ENCODE measurements at regions not wholly inside any gene's neighbourhood (a gene's known extent, or its start where the extent isn't known, plus 50 kb on each side); places are given as distances from the start of the nearest gene placed in this dataset.

- H3K4me3 ChIP-seq (ENCODE audit: low read length) = no peak overlapping the region
- H3K27ac ChIP-seq (ENCODE audit: low read length) = no peak overlapping the region
- no peaks in the 10 kb centered on the region for H3K27me3 ChIP-seq (ENCODE audit: insufficient read depth, low read depth, low read length)
- TF ChIP-seq EP300 (conservative IDR thresholded peaks at IDR 0.05; ENCODE audit: poor library complexity, severe bottlenecking) = no peak
- no peak for TF ChIP-seq MXI1 (conservative IDR thresholded peaks at IDR 0.05; ENCODE audit: poor library complexity, severe bottlenecking)
- TF ChIP-seq POLR2AphosphoS5 (IDR thresholded peaks at IDR 0.05) = no peak
- TF ChIP-seq RAD21 (conservative IDR thresholded peaks at IDR 0.05) = no peak
- TF ChIP-seq REST (IDR thresholded peaks at IDR 0.05; ENCODE audit: borderline replicate concordance) = no peak
- TF ChIP-seq EZH2 (IDR thresholded peaks at IDR 0.05; ENCODE audit: borderline replicate concordance, insufficient read depth, low read length, poor library complexity, severe bottlenecking) = no peak
- H3F3A ChIP-seq (ENCODE audit: insufficient read depth, low read length, poor library complexity, severe bottlenecking) = no peaks in the 10 kb centered on the region
- H3K4me2 ChIP-seq (ENCODE audit: low read length) = no peak overlapping the region
- H3K9ac ChIP-seq (ENCODE audit: low read length) = no peak overlapping the region
- no peak overlapping the region for H2AFZ ChIP-seq (ENCODE audit: low read depth, low read length)
- no peaks in the 10 kb centered on the region for H3K9me2 ChIP-seq (ENCODE audit: insufficient read depth, low read length)
- H3K36me3 ChIP-seq (ENCODE audit: insufficient read depth, low read length) = no peaks in the 10 kb centered on the region
- H3K79me2 ChIP-seq (replicated peaks; ENCODE audit: insufficient read depth, low read length) = no peaks in the 10 kb centered on the region
- no peaks in the 10 kb centered on the region for H4K20me1 ChIP-seq (ENCODE audit: insufficient read depth)
- H3K9me3 ChIP-seq (ENCODE audit: low read length) = no peaks in the 10 kb centered on the region
Measured at GRCh38 chr4:124427095-124427767, 285.3 kb downstream of the ANKRD50 start.

- H3K4me2 ChIP-seq (ENCODE audit: low read length) = no peak overlapping the region
- no peak overlapping the region for H2AFZ ChIP-seq (ENCODE audit: low read depth, low read length)
- H3K27ac ChIP-seq (ENCODE audit: low read length) = no peak overlapping the region
- H3K4me3 ChIP-seq (ENCODE audit: low read length) = no peak overlapping the region
- H3K27me3 ChIP-seq (ENCODE audit: insufficient read depth, low read depth, low read length) = no peaks in the 10 kb centered on the region
- no peaks in the 10 kb centered on the region for H3K9me2 ChIP-seq (ENCODE audit: insufficient read depth, low read length)
- TF ChIP-seq EZH2 (IDR thresholded peaks at IDR 0.05; ENCODE audit: borderline replicate concordance, insufficient read depth, low read length, poor library complexity, severe bottlenecking) (no peak), SMC3 (conservative IDR thresholded peaks at IDR 0.05; ENCODE audit: poor library complexity) (no peak)
- H3K36me3 ChIP-seq (ENCODE audit: insufficient read depth, low read length) = no peaks in the 10 kb centered on the region
- no peaks in the 10 kb centered on the region for H4K20me1 ChIP-seq (ENCODE audit: insufficient read depth)
- H3K9ac ChIP-seq (ENCODE audit: low read length) = no peak overlapping the region
- H3K9me3 ChIP-seq (ENCODE audit: low read length) = no peaks in the 10 kb centered on the region
- no peaks in the 10 kb centered on the region for H3F3A ChIP-seq (ENCODE audit: insufficient read depth, low read length, poor library complexity, severe bottlenecking)
- H3K79me2 ChIP-seq (replicated peaks; ENCODE audit: insufficient read depth, low read length) = no peaks in the 10 kb centered on the region
Measured at GRCh38 chr4:124428648-124429047, 283.9 kb downstream of the ANKRD50 start.

- no peaks in the 10 kb centered on the region for H3F3A ChIP-seq (ENCODE audit: insufficient read depth, low read length, poor library complexity, severe bottlenecking)
- no peak overlapping the region for H2AFZ ChIP-seq (ENCODE audit: low read depth, low read length)
- no peaks in the 10 kb centered on the region for H4K20me1 ChIP-seq (ENCODE audit: insufficient read depth)
- TF ChIP-seq REST (IDR thresholded peaks at IDR 0.05; ENCODE audit: borderline replicate concordance) (no peak), RAD21 (conservative IDR thresholded peaks at IDR 0.05) (no peak)
- no peak overlapping the region for H3K9ac ChIP-seq (ENCODE audit: low read length)
- no peaks in the 10 kb centered on the region for H3K27me3 ChIP-seq (ENCODE audit: insufficient read depth, low read depth, low read length)
- no peaks in the 10 kb centered on the region for H3K79me2 ChIP-seq (replicated peaks; ENCODE audit: insufficient read depth, low read length)
- no peaks in the 10 kb centered on the region for H3K36me3 ChIP-seq (ENCODE audit: insufficient read depth, low read length)
- H3K27ac ChIP-seq (ENCODE audit: low read length) = no peak overlapping the region
- H3K4me2 ChIP-seq (ENCODE audit: low read length) = no peak overlapping the region
- no peak overlapping the region for H3K4me3 ChIP-seq (ENCODE audit: low read length)
- H3K9me3 ChIP-seq (ENCODE audit: low read length) = no peaks in the 10 kb centered on the region
- H3K9me2 ChIP-seq (ENCODE audit: insufficient read depth, low read length) = no peaks in the 10 kb centered on the region
Measured at GRCh38 chr4:124429746-124430250, 282.7 kb downstream of the ANKRD50 start.

All from neural cell (in vitro differentiated cells).